ENCODE measurements at regions not wholly inside any gene's neighbourhood (a gene's known extent, or its start where the extent isn't known, plus 50 kb on each side); places are given as distances from the start of the nearest gene placed in this dataset.

- no peak overlapping the region for H3K27ac Mint-ChIP-seq
- no peak for TF ChIP-seq CTCF (IDR thresholded peaks at IDR 0.05)
- TF ChIP-seq EZH2 (IDR thresholded peaks at IDR 0.05; ENCODE audit: borderline replicate concordance, insufficient read depth, low read depth, low read length, poor library complexity, severe bottlenecking): no peak
- no peaks in the 10 kb centered on the region for H3K9me3 ChIP-seq (ENCODE audit: control extremely low read depth in 1 of 3, control insufficient read depth in 2 of 3, insufficient read depth in 1 of 3, low read length in 2 of 3)
- POLR2A ChIA-PET: no interaction called here
- H3K9ac ChIP-seq (ENCODE audit: low read length): no peak overlapping the region
- H3K27ac ChIP-seq (ENCODE audit: low read length in 2 of 2): no peak overlapping the region
- H2AFZ ChIP-seq (ENCODE audit: insufficient read depth, low read depth, low read length, poor library complexity, severe bottlenecking): no peak overlapping the region
- no peaks in the 10 kb centered on the region for H3K27me3 Mint-ChIP-seq
- no peaks in the 10 kb centered on the region for H3K27me3 ChIP-seq (replicated peaks in 1 of 4; ENCODE audit: control extremely low read depth in 1 of 4, control insufficient read depth in 3 of 4, insufficient read depth in 4 of 4, low read length in 3 of 4)
- no peak overlapping the region for H3K4me3 Mint-ChIP-seq
- intact Hi-C loops (cut with micrococcal nuclease): no loop called here
- no peak for DNase-seq
- no peaks in the 10 kb centered on the region for H3K4me1 Mint-ChIP-seq
- WGBS (ENCODE audit: insufficient coverage): 83% methylated on average over 3 of the region's 3 CpGs
- no peak for ATAC-seq (ENCODE audit: low read depth)
- CTCF ChIA-PET: no interaction called here
- no peak overlapping the region for H3K4me3 ChIP-seq (ENCODE audit: control extremely low read depth in 1 of 5, extremely low read depth in 1 of 5, insufficient read depth in 1 of 5, low read depth in 2 of 5, low read length in 4 of 5)
- no peaks in the 10 kb centered on the region for H3K79me2 ChIP-seq (ENCODE audit: control insufficient read depth, insufficient read depth, low read length)
- H3K36me3 ChIP-seq (replicated peaks in 1 of 2; ENCODE audit: control extremely low read depth in 1 of 2, control insufficient read depth in 1 of 2, extremely low read depth in 1 of 2, insufficient read depth in 2 of 2, low read length in 1 of 2): no peaks in the 10 kb centered on the region
- no peaks in the 10 kb centered on the region for H3K4me1 ChIP-seq (ENCODE audit: control insufficient read depth in 2 of 2, insufficient read depth in 2 of 2, low read length in 2 of 2)
- H3K9me3 Mint-ChIP-seq (ENCODE audit: insufficient read depth): no peaks in the 10 kb centered on the region
- no peak overlapping the region for H3K4me2 ChIP-seq (replicated peaks; ENCODE audit: low read depth, low read length, poor library complexity, severe bottlenecking)
- no peaks in the 10 kb centered on the region for H4K20me1 ChIP-seq (ENCODE audit: control insufficient read depth, insufficient read depth, low read length, poor library complexity, severe bottlenecking)
These were observed 381.6 kb upstream of the PRR16 start for GRCh38 chr5:120082316-120083068.

- Histone ChIP-seq H3K27ac (ENCODE audit: low read length in 2 of 2) (no peak overlapping the region), H4K20me1 (ENCODE audit: control insufficient read depth, insufficient read depth, low read length, poor library complexity, severe bottlenecking) (no peaks in the 10 kb centered on the region), H3K4me3 (ENCODE audit: control extremely low read depth in 1 of 5, extremely low read depth in 1 of 5, insufficient read depth in 1 of 5, low read depth in 2 of 5, low read length in 4 of 5) (no peak overlapping the region), H3K4me1 (ENCODE audit: control insufficient read depth in 2 of 2, insufficient read depth in 2 of 2, low read length in 2 of 2) (no peaks in the 10 kb centered on the region), H3K9me3 (ENCODE audit: control extremely low read depth in 1 of 3, control insufficient read depth in 2 of 3, insufficient read depth in 1 of 3, low read length in 2 of 3) (no peaks in the 10 kb centered on the region), H2AFZ (ENCODE audit: insufficient read depth, low read depth, low read length, poor library complexity, severe bottlenecking) (no peak overlapping the region), H3K9ac (ENCODE audit: low read length) (no peak overlapping the region), H3K27me3 (replicated peaks in 1 of 4; ENCODE audit: control extremely low read depth in 1 of 4, control insufficient read depth in 3 of 4, insufficient read depth in 4 of 4, low read length in 3 of 4) (no peaks in the 10 kb centered on the region), H3K4me2 (replicated peaks; ENCODE audit: low read depth, low read length, poor library complexity, severe bottlenecking) (no peak overlapping the region), H3K36me3 (replicated peaks in 1 of 2; ENCODE audit: control extremely low read depth in 1 of 2, control insufficient read depth in 1 of 2, extremely low read depth in 1 of 2, insufficient read depth in 2 of 2, low read length in 1 of 2) (no peaks in the 10 kb centered on the region), H3K79me2 (ENCODE audit: control insufficient read depth, insufficient read depth, low read length) (no peaks in the 10 kb centered on the region)
- TF ChIP-seq EZH2 (IDR thresholded peaks at IDR 0.05; ENCODE audit: borderline replicate concordance, insufficient read depth, low read depth, low read length, poor library complexity, severe bottlenecking): no peak
- no peak for TF ChIP-seq CTCF (IDR thresholded peaks at IDR 0.05)
- POLR2A ChIA-PET: no interaction called here
- CTCF ChIA-PET: no interaction called here
- intact Hi-C loops (cut with micrococcal nuclease): no loop called here
- no peak overlapping the region for H3K27ac Mint-ChIP-seq
- ATAC-seq (ENCODE audit: low read depth) (no peak), DNase-seq (no peak)
- no peak overlapping the region for H3K4me3 Mint-ChIP-seq
- H3K4me1 Mint-ChIP-seq: no peaks in the 10 kb centered on the region
- H3K9me3 Mint-ChIP-seq (ENCODE audit: insufficient read depth): no peaks in the 10 kb centered on the region
- H3K27me3 Mint-ChIP-seq: no peaks in the 10 kb centered on the region
These were observed 380.1 kb upstream of the PRR16 start for GRCh38 chr5:120083851-120084542.

All from B cell (primary cell).